ENCODE measurements at regions not wholly inside any gene's neighbourhood (a gene's known extent, or its start where the extent isn't known, plus 50 kb on each side); places are given as distances from the start of the nearest gene placed in this dataset.

DNA sequence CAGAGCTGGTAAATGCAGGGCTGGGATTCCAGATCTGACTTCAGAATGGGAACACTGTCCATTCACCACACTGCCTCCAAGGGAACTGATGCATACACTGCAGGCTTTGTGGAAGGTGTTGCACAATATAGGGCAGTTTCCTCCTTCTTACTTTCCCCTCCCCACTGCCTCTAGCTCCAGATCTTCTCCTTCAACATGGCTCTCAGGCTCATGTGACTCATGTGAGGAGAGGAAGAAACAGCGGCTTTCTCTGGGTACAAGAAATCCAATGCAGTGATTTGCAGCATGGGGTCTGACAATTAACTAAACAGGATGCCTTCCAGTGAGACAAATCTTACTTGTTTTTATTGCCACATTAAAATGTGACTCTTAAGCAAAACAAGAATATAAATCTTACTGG is 447.6 kb upstream of the CCDC196 start:
- no peak overlapping the region for H3K9ac ChIP-seq (ENCODE audit: low read length)
- H3K27ac ChIP-seq (ENCODE audit: low read depth, low read length), result no peak overlapping the region
- H3K9me3 ChIP-seq (ENCODE audit: control insufficient read depth, insufficient read depth, low read depth, low read length), result peaks cover 9% of the 10 kb centered on the region; the same call in 1 of the 2 replicates
- H3K4me3 ChIP-seq (ENCODE audit: low read depth, low read length), result no peak overlapping the region
- H3K36me3 ChIP-seq (ENCODE audit: control insufficient read depth, insufficient read depth, low read length), result no peaks in the 10 kb centered on the region
- H3K4me1 ChIP-seq (ENCODE audit: control insufficient read depth, insufficient read depth, low read length), result no peaks in the 10 kb centered on the region
- H3K27me3 ChIP-seq (ENCODE audit: control insufficient read depth, insufficient read depth, low read length), result no peaks in the 10 kb centered on the region

DNA sequence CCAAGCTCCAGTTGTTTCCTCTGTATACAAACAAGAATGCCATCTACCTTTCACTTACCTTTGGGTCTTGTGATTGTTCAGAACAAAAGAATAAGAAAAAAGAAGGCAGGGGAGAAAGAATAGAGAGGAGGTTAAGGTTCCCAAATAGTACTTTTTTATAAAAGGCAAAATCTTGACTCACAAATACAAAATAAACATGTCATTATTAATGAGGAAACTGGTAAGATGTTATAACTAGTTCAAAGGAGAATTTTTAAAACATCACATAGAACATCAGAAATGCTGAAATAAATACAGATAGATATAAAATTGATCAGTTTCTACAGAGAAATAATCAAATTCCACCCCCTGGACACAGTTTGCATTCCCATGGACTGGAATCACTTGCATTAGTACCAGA is 446.7 kb upstream of the CCDC196 start:
- Histone ChIP-seq H3K36me3 (ENCODE audit: control insufficient read depth, insufficient read depth, low read length) (no peaks in the 10 kb centered on the region), H3K9me3 (ENCODE audit: control insufficient read depth, insufficient read depth, low read depth, low read length) (peaks cover under 1% of the 10 kb centered on the region; the same call in 1 of the 2 replicates), H3K27me3 (ENCODE audit: control insufficient read depth, insufficient read depth, low read length) (no peaks in the 10 kb centered on the region), H3K27ac (ENCODE audit: low read depth, low read length) (no peak overlapping the region), H3K4me3 (ENCODE audit: low read depth, low read length) (no peak overlapping the region), H3K9ac (ENCODE audit: low read length) (no peak overlapping the region), H3K4me1 (ENCODE audit: control insufficient read depth, insufficient read depth, low read length) (no peaks in the 10 kb centered on the region)

DNA sequence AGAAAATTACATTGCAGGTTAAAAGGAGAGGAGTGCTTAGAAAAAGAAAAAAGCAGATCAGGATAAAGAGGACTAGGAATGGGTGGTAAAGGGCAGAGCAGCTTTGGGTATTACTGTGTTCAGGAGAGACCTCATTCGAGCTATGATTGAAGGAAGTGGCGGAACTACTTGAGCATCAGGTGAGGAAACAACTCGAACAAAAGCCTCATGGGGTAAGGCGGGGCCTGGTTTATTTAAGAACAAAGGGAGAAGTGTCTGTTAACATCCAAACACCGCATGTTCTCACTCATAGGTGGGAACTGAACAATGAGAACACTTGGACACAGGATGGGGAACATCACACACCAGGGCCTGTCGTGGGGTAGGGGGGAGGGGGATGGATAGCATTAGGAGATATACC is 444.6 kb upstream of the CCDC196 start:
- Histone ChIP-seq H3K36me3 (ENCODE audit: control insufficient read depth, insufficient read depth, low read length) (no peaks in the 10 kb centered on the region), H3K27me3 (ENCODE audit: control insufficient read depth, insufficient read depth, low read length) (no peaks in the 10 kb centered on the region)

DNA sequence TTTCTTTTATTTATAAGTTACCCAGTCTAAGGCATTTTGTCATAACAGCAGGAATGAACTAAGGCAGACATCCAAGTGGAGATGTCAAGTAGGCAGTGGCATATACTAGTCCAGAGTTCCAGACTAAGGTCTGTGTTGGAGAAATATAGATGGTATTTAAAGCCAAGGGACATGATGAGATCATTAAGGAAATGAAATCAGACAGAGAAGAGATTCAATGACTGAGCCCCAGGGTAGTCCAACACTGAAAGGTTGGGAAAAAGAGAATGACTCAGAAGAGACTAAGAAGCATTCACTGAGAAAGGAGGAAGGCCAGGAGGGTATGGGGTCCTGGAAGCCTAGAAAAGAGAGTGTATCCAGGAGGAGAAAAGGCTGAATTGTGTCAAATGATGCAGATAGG is 442.2 kb upstream of the CCDC196 start:
- Histone ChIP-seq H3K27ac (ENCODE audit: low read depth, low read length) (no peak overlapping the region), H3K36me3 (ENCODE audit: control insufficient read depth, insufficient read depth, low read length) (no peaks in the 10 kb centered on the region), H3K9ac (ENCODE audit: low read length) (no peak overlapping the region), H3K4me1 (ENCODE audit: control insufficient read depth, insufficient read depth, low read length) (no peaks in the 10 kb centered on the region; the same call in 1 of the 2 replicates), H3K4me3 (ENCODE audit: low read depth, low read length) (no peak overlapping the region), H3K9me3 (ENCODE audit: control insufficient read depth, insufficient read depth, low read depth, low read length) (no peaks in the 10 kb centered on the region), H3K27me3 (ENCODE audit: control insufficient read depth, insufficient read depth, low read length) (no peaks in the 10 kb centered on the region)

More for the DNA sequence above, 444.6 kb upstream of the CCDC196 start:
- Histone ChIP-seq H3K9ac (ENCODE audit: low read length) (no peak overlapping the region), H3K9me3 (ENCODE audit: control insufficient read depth, insufficient read depth, low read depth, low read length) (no peaks in the 10 kb centered on the region), H3K27ac (ENCODE audit: low read depth, low read length) (no peak overlapping the region), H3K4me1 (ENCODE audit: control insufficient read depth, insufficient read depth, low read length) (no peaks in the 10 kb centered on the region; the same call in 1 of the 2 replicates), H3K4me3 (ENCODE audit: low read depth, low read length) (no peak overlapping the region)

DNA sequence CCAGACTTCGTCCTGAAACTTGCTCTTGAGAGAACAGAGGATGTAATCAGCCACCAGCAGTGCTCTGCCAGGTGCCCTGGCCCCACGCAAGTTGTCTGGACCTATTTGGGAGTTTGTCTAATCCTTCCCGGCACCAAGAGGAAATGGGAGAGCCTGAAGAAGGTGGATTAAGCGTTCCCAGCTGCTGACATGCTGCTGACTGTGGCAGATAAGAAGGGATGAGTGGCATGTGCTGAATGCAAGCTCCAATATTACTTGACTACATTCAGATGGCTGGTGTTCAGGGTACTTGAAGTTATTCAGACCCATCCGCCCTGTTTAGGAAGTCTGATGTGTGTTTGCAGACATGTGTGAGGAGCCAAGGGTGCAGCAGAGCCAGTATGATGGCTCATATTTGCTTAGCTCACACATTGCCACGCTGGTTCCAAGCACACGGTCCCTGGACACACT is 440.6 kb upstream of the CCDC196 start:
- Histone ChIP-seq H3K36me3 (ENCODE audit: control insufficient read depth, insufficient read depth, low read length) (no peaks in the 10 kb centered on the region), H3K4me3 (ENCODE audit: low read depth, low read length) (no peak overlapping the region), H3K4me1 (ENCODE audit: control insufficient read depth, insufficient read depth, low read length) (no peaks in the 10 kb centered on the region; the same call in 1 of the 2 replicates), H3K9ac (ENCODE audit: low read length) (no peak overlapping the region), H3K9me3 (ENCODE audit: control insufficient read depth, insufficient read depth, low read depth, low read length) (no peaks in the 10 kb centered on the region), H3K27me3 (ENCODE audit: control insufficient read depth, insufficient read depth, low read length) (no peaks in the 10 kb centered on the region), H3K27ac (ENCODE audit: low read depth, low read length) (no peak overlapping the region)

DNA sequence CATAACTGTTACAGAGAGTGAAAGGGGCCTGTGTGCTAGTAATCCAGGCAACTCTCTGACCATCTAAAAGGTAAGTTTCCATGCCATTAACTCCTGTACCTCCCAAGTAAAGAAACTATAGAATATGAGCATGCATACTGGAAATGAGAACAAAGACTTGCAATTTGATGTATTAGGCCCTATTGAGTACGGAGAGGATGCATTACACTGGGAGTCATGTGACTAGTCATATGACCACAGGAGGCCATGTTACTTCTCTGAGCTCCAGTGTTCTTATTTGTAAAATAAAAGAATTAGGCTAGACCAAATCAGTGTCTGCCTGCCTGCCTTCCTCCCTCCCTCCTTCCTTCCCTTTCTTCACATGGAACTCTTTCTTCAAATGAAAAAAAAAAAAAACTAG is 440.1 kb upstream of the CCDC196 start:
- H3K4me1 ChIP-seq (ENCODE audit: control insufficient read depth, insufficient read depth, low read length), result no peaks in the 10 kb centered on the region; the same call in 1 of the 2 replicates
- no peaks in the 10 kb centered on the region for H3K9me3 ChIP-seq (ENCODE audit: control insufficient read depth, insufficient read depth, low read depth, low read length)
- H3K36me3 ChIP-seq (ENCODE audit: control insufficient read depth, insufficient read depth, low read length), result no peaks in the 10 kb centered on the region
- no peaks in the 10 kb centered on the region for H3K27me3 ChIP-seq (ENCODE audit: control insufficient read depth, insufficient read depth, low read length)
- no peak overlapping the region for H3K27ac ChIP-seq (ENCODE audit: low read depth, low read length)
- no peak overlapping the region for H3K4me3 ChIP-seq (ENCODE audit: low read depth, low read length)
- H3K9ac ChIP-seq (ENCODE audit: low read length), result no peak overlapping the region

DNA sequence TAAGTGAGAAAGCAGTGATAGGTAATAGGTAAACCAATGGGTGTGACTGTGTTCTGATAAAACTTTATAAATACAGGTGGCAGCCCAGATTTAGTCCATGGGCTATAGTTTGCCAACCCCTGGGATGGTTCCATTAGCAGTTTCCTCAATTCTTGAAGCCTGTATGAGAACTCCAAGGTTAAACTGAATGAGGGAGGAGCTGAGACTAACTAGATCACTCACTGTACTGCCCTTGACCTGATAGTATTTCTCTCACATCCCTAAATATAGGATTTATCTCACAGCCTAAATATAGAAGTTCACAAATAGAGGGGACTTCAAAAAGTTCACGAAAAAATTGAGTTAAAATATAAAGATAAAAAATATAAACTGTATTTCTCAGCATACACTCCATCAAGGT is 439.6 kb upstream of the CCDC196 start:
- no peaks in the 10 kb centered on the region for H3K27me3 ChIP-seq (ENCODE audit: control insufficient read depth, insufficient read depth, low read length)
- H3K4me1 ChIP-seq (ENCODE audit: control insufficient read depth, insufficient read depth, low read length), result no peaks in the 10 kb centered on the region; the same call in 1 of the 2 replicates
- H3K9ac ChIP-seq (ENCODE audit: low read length), result no peak overlapping the region
- no peaks in the 10 kb centered on the region for H3K36me3 ChIP-seq (ENCODE audit: control insufficient read depth, insufficient read depth, low read length)
- H3K27ac ChIP-seq (ENCODE audit: low read depth, low read length), result no peak overlapping the region
- H3K9me3 ChIP-seq (ENCODE audit: control insufficient read depth, insufficient read depth, low read depth, low read length), result no peaks in the 10 kb centered on the region
- H3K4me3 ChIP-seq (ENCODE audit: low read depth, low read length), result no peak overlapping the region

DNA sequence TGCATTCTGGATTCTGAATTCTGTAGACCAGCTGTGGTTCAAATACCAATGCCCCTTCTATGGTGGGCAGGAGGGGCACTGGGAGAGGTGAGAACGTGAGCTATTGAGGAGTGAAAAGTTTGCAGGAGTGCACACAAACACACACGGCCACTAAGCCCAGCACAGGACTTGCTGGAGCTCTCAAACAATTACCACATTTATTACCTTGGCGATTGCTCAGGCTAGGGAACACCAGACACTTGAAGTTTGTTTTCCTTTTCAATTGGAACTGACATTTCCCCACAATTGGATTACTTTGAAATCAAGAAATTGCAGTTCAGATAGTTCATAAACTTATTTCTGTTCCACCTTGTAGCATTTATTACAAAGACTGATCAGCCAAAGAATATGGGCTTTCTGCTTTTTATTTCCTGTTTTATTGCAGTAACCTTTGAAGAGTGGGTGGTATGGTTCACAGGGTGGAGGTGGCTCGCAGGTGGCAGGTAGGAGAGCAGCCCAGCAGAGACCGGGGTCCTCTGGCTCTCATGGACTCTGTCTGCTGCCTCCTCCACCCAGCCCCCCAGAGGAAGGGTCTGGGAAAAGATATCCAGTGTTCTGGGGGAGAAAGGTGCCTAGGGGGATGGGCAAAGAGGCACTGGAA is 429.8 kb upstream of the CCDC196 start:
- Histone ChIP-seq H3K27me3 (ENCODE audit: control insufficient read depth, insufficient read depth, low read length) (no peaks in the 10 kb centered on the region), H3K4me1 (ENCODE audit: control insufficient read depth, insufficient read depth, low read length) (no peaks in the 10 kb centered on the region), H3K9me3 (ENCODE audit: control insufficient read depth, insufficient read depth, low read depth, low read length) (peaks cover 20% of the 10 kb centered on the region), H3K27ac (ENCODE audit: low read depth, low read length) (no peak overlapping the region), H3K36me3 (ENCODE audit: control insufficient read depth, insufficient read depth, low read length) (no peaks in the 10 kb centered on the region), H3K4me3 (ENCODE audit: low read depth, low read length) (no peak overlapping the region), H3K9ac (ENCODE audit: low read length) (no peak overlapping the region)

DNA sequence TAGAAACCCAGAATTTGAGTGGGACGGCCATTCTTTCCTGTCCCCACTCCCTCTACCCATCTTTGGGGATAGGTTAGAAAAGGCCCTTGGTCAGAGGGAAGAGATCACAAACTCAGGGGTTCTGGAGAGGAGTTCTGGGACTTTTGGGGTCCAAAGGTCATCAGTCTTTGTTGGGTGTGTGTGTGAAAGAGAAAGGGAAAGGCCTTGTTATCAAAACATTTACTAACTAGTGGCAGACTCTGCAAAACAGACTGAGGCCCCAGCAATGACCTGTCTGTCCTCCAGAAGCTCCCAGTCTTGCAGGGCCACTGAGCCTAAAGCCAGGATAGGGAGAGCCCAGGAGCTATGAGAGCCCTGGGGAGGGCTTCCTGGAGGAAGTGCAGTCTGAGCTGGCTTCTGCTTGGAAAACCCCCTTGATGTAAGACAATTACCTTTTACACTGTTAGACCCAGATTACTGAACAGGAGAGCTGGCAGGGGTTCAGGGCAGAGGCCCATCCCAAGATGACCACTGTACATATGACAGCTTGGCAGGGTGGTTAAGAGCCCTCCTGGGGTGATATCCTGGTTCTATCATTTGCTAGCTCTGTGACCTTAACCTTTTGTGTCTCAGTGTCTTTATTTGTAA is 429.1 kb upstream of the CCDC196 start:
- Histone ChIP-seq H3K27me3 (ENCODE audit: control insufficient read depth, insufficient read depth, low read length) (no peaks in the 10 kb centered on the region), H3K36me3 (ENCODE audit: control insufficient read depth, insufficient read depth, low read length) (no peaks in the 10 kb centered on the region), H3K4me1 (ENCODE audit: control insufficient read depth, insufficient read depth, low read length) (no peaks in the 10 kb centered on the region), H3K9me3 (ENCODE audit: control insufficient read depth, insufficient read depth, low read depth, low read length) (peaks cover 20% of the 10 kb centered on the region), H3K4me3 (ENCODE audit: low read depth, low read length) (no peak overlapping the region), H3K9ac (ENCODE audit: low read length) (no peak overlapping the region), H3K27ac (ENCODE audit: low read depth, low read length) (no peak overlapping the region)

DNA sequence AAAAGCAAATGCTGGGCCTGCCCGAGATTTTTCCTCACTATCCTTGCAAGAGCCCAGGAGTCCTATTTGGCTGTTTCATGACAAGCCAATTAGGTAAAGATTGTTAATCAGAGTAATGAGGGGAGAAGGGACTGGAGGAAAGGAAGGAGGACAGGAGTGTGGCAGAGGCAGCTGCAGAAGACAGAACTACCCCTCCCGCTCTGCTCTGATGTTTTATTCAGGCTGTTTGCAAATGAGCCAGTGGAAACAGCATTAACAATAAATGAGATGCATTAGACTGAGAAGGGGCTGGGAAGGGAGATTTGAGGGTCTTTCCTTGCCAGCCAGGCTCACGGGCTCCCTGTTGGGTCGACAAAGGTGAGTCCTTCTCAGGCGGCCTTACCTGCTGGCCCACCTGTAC is 421.0 kb upstream of the CCDC196 start:
- H3K4me1 ChIP-seq (ENCODE audit: control insufficient read depth, insufficient read depth, low read length), result no peaks in the 10 kb centered on the region
- no peaks in the 10 kb centered on the region for H3K36me3 ChIP-seq (ENCODE audit: control insufficient read depth, insufficient read depth, low read length)
- H3K27ac ChIP-seq (ENCODE audit: low read depth, low read length), result no peak overlapping the region
- H3K4me3 ChIP-seq (ENCODE audit: low read depth, low read length), result no peak overlapping the region
- H3K9ac ChIP-seq (ENCODE audit: low read length), result no peak overlapping the region
- H3K9me3 ChIP-seq (ENCODE audit: control insufficient read depth, insufficient read depth, low read depth, low read length), result no peaks in the 10 kb centered on the region
- no peaks in the 10 kb centered on the region for H3K27me3 ChIP-seq (ENCODE audit: control insufficient read depth, insufficient read depth, low read length)

DNA sequence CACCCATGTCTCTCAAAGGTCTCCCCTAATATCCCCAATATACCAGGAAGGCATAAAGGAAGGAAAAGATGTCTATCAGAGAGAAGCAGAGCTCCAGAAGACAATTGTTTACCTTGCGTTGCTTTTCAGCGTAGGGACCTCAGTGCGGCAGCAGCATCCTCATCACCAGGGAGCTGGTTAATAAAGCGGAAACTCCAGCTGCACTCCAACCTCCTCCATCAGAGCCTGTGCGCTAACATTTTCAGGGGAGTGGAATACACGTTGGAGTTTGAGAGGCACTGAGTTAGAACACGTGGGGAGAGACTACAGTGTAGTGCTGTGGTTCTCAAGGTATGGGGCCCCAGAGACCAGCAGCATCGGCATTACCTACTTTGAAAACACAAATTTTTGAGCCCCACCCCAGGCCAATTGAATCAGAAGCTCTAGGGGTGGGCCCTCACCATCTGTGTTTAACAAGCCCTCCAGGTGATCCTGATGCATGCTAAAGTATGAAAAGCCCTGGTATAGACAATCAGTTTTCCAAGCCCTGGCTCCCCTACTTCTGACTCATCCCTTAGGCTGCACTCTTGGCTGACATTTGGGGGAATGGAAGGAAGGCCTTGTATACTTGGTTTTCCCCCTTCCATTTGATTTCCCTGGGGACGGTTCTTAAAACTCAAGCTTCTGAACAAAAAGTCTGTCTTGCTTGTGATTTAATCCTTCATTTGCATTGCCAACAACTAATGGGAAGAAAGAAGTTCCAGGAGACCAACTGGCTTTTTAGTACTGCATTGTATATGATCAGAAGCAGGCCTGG is 419.0 kb upstream of the CCDC196 start:
- no peak overlapping the region for H3K9ac ChIP-seq (ENCODE audit: low read length)
- H3K4me1 ChIP-seq (ENCODE audit: control insufficient read depth, insufficient read depth, low read length), result 0 out of 2 replicates have a peak, but pooled peaks cover 3% of the 10 kb centered on the region
- no peak overlapping the region for H3K4me3 ChIP-seq (ENCODE audit: low read depth, low read length)
- no peaks in the 10 kb centered on the region for H3K9me3 ChIP-seq (ENCODE audit: control insufficient read depth, insufficient read depth, low read depth, low read length)
- H3K27me3 ChIP-seq (ENCODE audit: control insufficient read depth, insufficient read depth, low read length), result no peaks in the 10 kb centered on the region
- H3K36me3 ChIP-seq (ENCODE audit: control insufficient read depth, insufficient read depth, low read length), result no peaks in the 10 kb centered on the region
- H3K27ac ChIP-seq (ENCODE audit: low read depth, low read length), result no peak overlapping the region
